Fibroblast of pulmonary artery (primary cell): ENCODE measurements at regions not wholly inside any gene's neighbourhood (a gene's known extent, or its start where the extent isn't known, plus 50 kb on each side); places are given as distances from the start of the nearest gene placed in this dataset.

Experiments
- DNase-seq: peaks from one replicate; pipeline ENCODE4 v3.0.0-alpha.2; 2010; ENCODE audit warnings: low read depth
- H3K4me3 ChIP-seq: replicated peaks from 2 replicates; pipeline ENCODE4 v1.5.1; 2011; ENCODE audit warnings: low read depth, mild to moderate bottlenecking, control low read depth, low read length, moderate library complexity
- CTCF ChIP-seq: IDR thresholded peaks from 2 replicates; pipeline ENCODE4 v1.5.1; 2011; ENCODE audit warnings: mild to moderate bottlenecking, control low read depth, low read length, inconsistent platforms; ENCODE audit errors: missing control alignments

DNA sequence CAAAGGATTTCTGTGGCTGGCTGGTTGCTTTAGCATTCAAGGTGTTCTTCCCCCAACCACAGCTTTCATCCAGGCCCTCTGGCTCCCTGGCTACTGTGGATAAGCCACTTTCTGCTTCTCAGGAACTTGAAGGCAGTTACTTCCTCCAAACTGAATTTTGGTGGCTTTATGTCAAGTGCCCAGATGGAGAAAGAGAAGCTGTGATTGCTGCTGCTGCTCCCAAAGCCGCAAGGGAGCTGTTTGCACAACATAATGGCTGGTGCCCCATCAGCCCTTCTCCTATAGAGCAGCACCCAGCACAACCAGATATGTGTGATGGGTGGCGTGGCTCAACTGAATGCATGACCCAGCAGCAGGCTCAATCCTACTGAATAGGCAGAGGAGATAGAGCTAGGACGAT lies 465.2 kb downstream of the MAFB start:
- no peak for DNase-seq
- no peak for TF ChIP-seq CTCF
- H3K4me3 ChIP-seq: no peak overlapping the region

GRCh38 chr20:40218971-40219370 lies 470.1 kb downstream of the MAFB start:
- no peak overlapping the region for H3K4me3 ChIP-seq
- DNase-seq: no peak
- TF ChIP-seq CTCF: no peak

- no peak for DNase-seq
These were observed 470.6 kb downstream of the MAFB start for GRCh38 chr20:40218316-40218969.

GRCh38 chr20:40207655-40208054 lies 481.4 kb downstream of the MAFB start:
- H3K4me3 ChIP-seq: no peak overlapping the region
- no peak for TF ChIP-seq CTCF
- DNase-seq: no peak

More at GRCh38 chr20:40218316-40218969, 470.6 kb downstream of the MAFB start:
- no peak for TF ChIP-seq CTCF
- H3K4me3 ChIP-seq: no peak overlapping the region

- TF ChIP-seq CTCF: no peak
- no peak for DNase-seq
- no peak overlapping the region for H3K4me3 ChIP-seq
These were observed 483.1 kb downstream of the MAFB start for GRCh38 chr20:40205971-40206370.

- DNase-seq: no peak
- H3K4me3 ChIP-seq: no peak overlapping the region
- TF ChIP-seq CTCF: no peak
These were observed 486.0 kb downstream of the MAFB start for GRCh38 chr20:40203032-40203431.

GRCh38 chr20:40197691-40198090 lies 491.3 kb downstream of the MAFB start:
- no peak overlapping the region for H3K4me3 ChIP-seq
- no peak for TF ChIP-seq CTCF
- DNase-seq: no peak
